ENCODE measurements at regions not wholly inside any gene's neighbourhood (a gene's known extent, or its start where the extent isn't known, plus 50 kb on each side); places are given as distances from the start of the nearest gene placed in this dataset.

GRCh38 chr2:16316456-16317210 is 349.0 kb downstream of the CYRIA start:
- Histone ChIP-seq H2AFZ (ENCODE audit: low read depth) (no peak overlapping the region), H3F3A (replicated peaks; ENCODE audit: insufficient read depth) (no peaks in the 10 kb centered on the region), H3K9me2 (no peaks in the 10 kb centered on the region), H3K79me2 (ENCODE audit: insufficient read depth) (no peaks in the 10 kb centered on the region), H3K27me3 (ENCODE audit: insufficient read depth) (no peaks in the 10 kb centered on the region), H3K4me1 (ENCODE audit: control insufficient read depth in 1 of 2, insufficient read depth in 2 of 2, low read depth in 1 of 2, low read length in 1 of 2) (peaks cover 0 to 24% of the 10 kb centered on the region in 2 experiments; a peak in 1 of 4 replicates), H3K9ac (no peak overlapping the region), H3K4me2 (no peak overlapping the region), H3K27ac (ENCODE audit: low read depth in 2 of 2, low read length in 1 of 2) (no peak overlapping the region), H3K36me3 (replicated peaks in 1 of 2; ENCODE audit: control insufficient read depth in 1 of 2, insufficient read depth in 2 of 2, low read length in 1 of 2) (no peaks in the 10 kb centered on the region), H3K9me3 (no peaks in the 10 kb centered on the region; the same call in 1 of the 2 replicates), H3K4me3 (ENCODE audit: low read depth in 2 of 2, low read length in 1 of 2) (no peak overlapping the region), H4K20me1 (ENCODE audit: insufficient read depth) (no peaks in the 10 kb centered on the region)
- POLR2A ChIA-PET, result no interaction called here
- CTCF ChIA-PET, result interaction anchor here (0.6 to 2.4 kb wide), 6 partner anchors 8 to 377 kb away, joined by 3 to 7 read pairs (median 3); partner anchors contain the start of gene MYCN
- no peak for DNase-seq
- WGBS (ENCODE audit: low lambda C conversion rate), result 49% methylated on average over 16 of the region's 16 CpGs
- no peak for TF ChIP-seq CHD2 (IDR thresholded peaks at IDR 0.05; ENCODE audit: low read length, partially characterized antibody)
- no peak for TF ChIP-seq TAF1 (IDR thresholded peaks at IDR 0.05; ENCODE audit: borderline replicate concordance, low read depth, low read length)
- no peak for TF ChIP-seq USF2 (IDR thresholded peaks at IDR 0.05; ENCODE audit: borderline replicate concordance, low read depth, low read length)
- no peak for TF ChIP-seq SMC3 (IDR thresholded peaks at IDR 0.05; ENCODE audit: low read depth, low read length)
- TF ChIP-seq IRF3 (IDR thresholded peaks at IDR 0.05; ENCODE audit: low read depth, low read length), result no peak
- TF ChIP-seq USF1 (IDR thresholded peaks at IDR 0.05; ENCODE audit: borderline replicate concordance, low read depth), result no peak
- no peak for TF ChIP-seq SIN3A (IDR thresholded peaks at IDR 0.05; ENCODE audit: borderline replicate concordance, low read depth, low read length)
- TF ChIP-seq ELF1 (IDR thresholded peaks at IDR 0.05), result no peak
- no peak for TF ChIP-seq POLR2AphosphoS5 (IDR thresholded peaks at IDR 0.05; ENCODE audit: low read depth, low read length)
- TF ChIP-seq NRF1 (IDR thresholded peaks at IDR 0.05; ENCODE audit: low read depth, low read length), result no peak

GRCh38 chr2:16315908-16316307 is 349.7 kb downstream of the CYRIA start:
- Histone ChIP-seq H3K9ac (no peak overlapping the region), H3K4me1 (ENCODE audit: control insufficient read depth in 1 of 2, insufficient read depth in 2 of 2, low read depth in 1 of 2, low read length in 1 of 2) (peaks cover 0 to 19% of the 10 kb centered on the region in 2 experiments; a peak in 1 of 4 replicates), H4K20me1 (ENCODE audit: insufficient read depth) (no peaks in the 10 kb centered on the region), H3K27ac (ENCODE audit: low read depth in 2 of 2, low read length in 1 of 2) (no peak overlapping the region), H3K4me2 (no peak overlapping the region), H3K9me2 (no peaks in the 10 kb centered on the region), H2AFZ (ENCODE audit: low read depth) (no peak overlapping the region), H3K27me3 (ENCODE audit: insufficient read depth) (no peaks in the 10 kb centered on the region), H3K4me3 (ENCODE audit: low read depth in 2 of 2, low read length in 1 of 2) (no peak overlapping the region), H3K79me2 (ENCODE audit: insufficient read depth) (no peaks in the 10 kb centered on the region), H3K36me3 (replicated peaks in 1 of 2; ENCODE audit: control insufficient read depth in 1 of 2, insufficient read depth in 2 of 2, low read length in 1 of 2) (no peaks in the 10 kb centered on the region), H3F3A (replicated peaks; ENCODE audit: insufficient read depth) (no peaks in the 10 kb centered on the region), H3K9me3 (peaks cover 5% of the 10 kb centered on the region; the same call in 1 of the 2 replicates)
- ChIA-PET CTCF (interaction anchor here (0.6 to 2.4 kb wide), 3 partner anchors 35 to 376 kb away, joined by 3 to 7 read pairs (median 4); partner anchors contain the start of gene MYCN), POLR2A (no interaction called here)
- WGBS (ENCODE audit: low lambda C conversion rate), result 42% methylated on average over 9 of the region's 9 CpGs
- DNase-seq, result no peak
- no peak for TF ChIP-seq NFIC (IDR thresholded peaks at IDR 0.05; ENCODE audit: borderline replicate concordance)
- peak; percentile 26; the same call in 1 of the 2 replicates for TF ChIP-seq RAD21 (IDR thresholded peaks at IDR 0.05; ENCODE audit: low read length)
- TF ChIP-seq NRF1 (IDR thresholded peaks at IDR 0.05; ENCODE audit: low read depth, low read length), result no peak
